Left lung (tissue), 4 donors: ENCODE measurements at regions not wholly inside any gene's neighbourhood (a gene's known extent, or its start where the extent isn't known, plus 50 kb on each side); places are given as distances from the start of the nearest gene placed in this dataset.

Source experiments
- ATAC-seq: fragments of 200-7000 bp; cut with Tn5 transposase; one replicate; pipeline ENCODE4 v1.9.1; 2020; ENCODE audit warnings: moderate library complexity
- DNase-seq, 4 donors: peaks; one replicate each; pipeline ENCODE4 v3.0.0-alpha.2; 2013 to 2020
- H3K27ac ChIP-seq, 2 donors: fragments of 200-600 bp; sonication (generic) in 1 of 2; one replicate each; pipeline versions ENCODE4 v1.5.0 to v1.8.0; 2020 to 2021
- H3K27me3 ChIP-seq, 2 donors: fragments of 200-600 bp; sonication (generic) in 1 of 2; one replicate each; pipeline versions ENCODE4 v1.5.0 to v1.8.0; 2020 to 2021
- H3K36me3 ChIP-seq, 2 donors: fragments of 200-600 bp; sonication (generic) in 1 of 2; one replicate each; pipeline versions ENCODE4 v1.5.0 to v1.8.0; 2020 to 2021
- H3K4me1 ChIP-seq, 2 donors: fragments of 200-600 bp; one replicate each; pipeline ENCODE4 v1.8.0; 2021
- H3K4me3 ChIP-seq, 2 donors: fragments of 200-600 bp; sonication (generic) in 1 of 2; one replicate each; pipeline versions ENCODE4 v1.5.0 to v1.8.0; 2020 to 2021; ENCODE audit warnings: mild to moderate bottlenecking in 1 of 2
- H3K9me3 ChIP-seq, 2 donors: fragments of 200-600 bp; sonication (generic) in 1 of 2; one replicate each; pipeline versions ENCODE4 v1.5.0 to v1.8.0; 2020 to 2021
- intact Hi-C, 2 donors: fragments of 100-400 bp; cut with DNase I; formaldehyde crosslinking; loops; one replicate each; pipeline versions ENCODE4 v1.11.2 to v1.14.2; 2022
- TF ChIP-seq, protein P1 (sequence below), 2 donors: fragments of 200-600 bp; sonication (generic) in 1 of 2; IDR thresholded peaks; one replicate each; pipeline versions ENCODE4 v1.5.0 to v1.8.0; 2021; ENCODE audit warnings: antibody characterized with exemption in 2 of 2
- donor health status: DM: no; HTN: yes; CAD: no.
- donor health status: DM: no; HTN: no; CAD: no.

DNA sequence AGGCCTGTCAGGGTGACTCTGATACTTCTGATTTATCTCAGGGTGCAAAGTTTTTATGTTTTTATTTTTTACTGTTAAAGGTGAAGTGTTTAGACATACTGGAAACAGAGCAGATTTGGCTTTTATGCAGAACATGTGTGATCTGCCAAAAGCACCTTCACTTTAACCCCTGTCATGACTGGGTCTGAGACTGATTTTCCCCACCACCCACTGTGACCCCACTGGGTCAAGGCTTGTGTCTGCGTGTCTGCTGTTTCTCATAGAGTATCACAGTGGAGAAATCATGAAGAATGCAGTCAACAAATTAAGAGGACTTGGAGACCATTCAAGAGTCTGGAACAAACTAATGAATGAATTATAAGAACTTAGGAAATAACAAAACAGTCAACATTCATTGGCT is 131.2 kb downstream of the SPTSSA start:
- Histone ChIP-seq H3K4me1 (peaks cover 0 to 3% of the 10 kb centered on the region in 2 donors), H3K27me3 (no peaks in the 10 kb centered on the region), H3K9me3 (no peaks in the 10 kb centered on the region), H3K4me3 (no peak overlapping the region), H3K36me3 (no peaks in the 10 kb centered on the region), H3K27ac (no peak overlapping the region)
- TF ChIP-seq, protein P1, sequence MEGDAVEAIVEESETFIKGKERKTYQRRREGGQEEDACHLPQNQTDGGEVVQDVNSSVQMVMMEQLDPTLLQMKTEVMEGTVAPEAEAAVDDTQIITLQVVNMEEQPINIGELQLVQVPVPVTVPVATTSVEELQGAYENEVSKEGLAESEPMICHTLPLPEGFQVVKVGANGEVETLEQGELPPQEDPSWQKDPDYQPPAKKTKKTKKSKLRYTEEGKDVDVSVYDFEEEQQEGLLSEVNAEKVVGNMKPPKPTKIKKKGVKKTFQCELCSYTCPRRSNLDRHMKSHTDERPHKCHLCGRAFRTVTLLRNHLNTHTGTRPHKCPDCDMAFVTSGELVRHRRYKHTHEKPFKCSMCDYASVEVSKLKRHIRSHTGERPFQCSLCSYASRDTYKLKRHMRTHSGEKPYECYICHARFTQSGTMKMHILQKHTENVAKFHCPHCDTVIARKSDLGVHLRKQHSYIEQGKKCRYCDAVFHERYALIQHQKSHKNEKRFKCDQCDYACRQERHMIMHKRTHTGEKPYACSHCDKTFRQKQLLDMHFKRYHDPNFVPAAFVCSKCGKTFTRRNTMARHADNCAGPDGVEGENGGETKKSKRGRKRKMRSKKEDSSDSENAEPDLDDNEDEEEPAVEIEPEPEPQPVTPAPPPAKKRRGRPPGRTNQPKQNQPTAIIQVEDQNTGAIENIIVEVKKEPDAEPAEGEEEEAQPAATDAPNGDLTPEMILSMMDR (IDR thresholded peaks at IDR 0.05), result no peak
- DNase-seq, result no peak
- intact Hi-C loops, result no loop called here
- no peak for ATAC-seq

DNA sequence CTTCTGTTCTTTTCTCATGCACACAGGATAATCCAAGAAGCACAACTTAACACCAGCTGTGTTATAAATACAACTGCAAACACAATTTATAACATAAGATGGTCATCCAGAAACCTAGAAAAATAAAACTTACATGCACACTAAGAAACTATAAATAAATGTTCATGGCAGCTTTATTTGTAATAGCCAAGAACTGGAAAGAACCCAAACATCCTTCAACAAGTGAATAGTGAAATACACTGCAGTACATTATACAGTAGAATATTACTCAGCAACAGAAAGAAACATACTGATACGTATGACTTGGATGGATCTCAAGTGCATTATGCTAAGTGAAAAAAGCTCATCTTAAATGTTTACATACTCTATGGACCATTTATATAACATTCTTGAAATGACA is 132.7 kb downstream of the SPTSSA start:
- H3K4me1 ChIP-seq, result peaks cover 0 to 3% of the 10 kb centered on the region in 2 donors
- TF ChIP-seq, protein P1 (IDR thresholded peaks at IDR 0.05), result no peak
- no peak for ATAC-seq
- H3K4me3 ChIP-seq, result no peak overlapping the region
- H3K36me3 ChIP-seq, result no peaks in the 10 kb centered on the region
- no peaks in the 10 kb centered on the region for H3K27me3 ChIP-seq
- DNase-seq, result peak in 1 of 4 donors; percentile 4
- intact Hi-C loops, result no loop called here
- H3K9me3 ChIP-seq, result no peaks in the 10 kb centered on the region
- no peak overlapping the region for H3K27ac ChIP-seq

DNA sequence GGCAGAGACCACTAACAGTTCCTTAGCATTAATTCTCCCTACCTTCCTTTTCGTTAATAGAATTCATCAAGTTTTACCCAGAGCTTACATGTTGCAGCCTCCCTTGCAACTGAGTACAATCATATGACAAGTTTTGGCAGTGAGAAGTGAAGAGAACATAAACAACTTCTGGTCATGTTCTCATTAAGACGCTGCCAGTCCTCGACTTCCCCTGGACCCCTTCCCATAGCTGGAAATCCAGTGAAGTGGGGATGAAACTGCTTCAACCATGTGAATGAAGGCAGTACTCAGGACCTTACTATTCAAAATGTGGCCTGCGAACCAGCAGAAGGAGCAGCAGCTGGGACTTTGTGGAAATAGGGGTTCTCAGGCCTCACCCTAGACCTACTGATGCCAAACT is 133.9 kb downstream of the SPTSSA start:
- Histone ChIP-seq H3K9me3 (no peaks in the 10 kb centered on the region), H3K36me3 (no peaks in the 10 kb centered on the region), H3K4me3 (no peak overlapping the region), H3K27ac (no peak overlapping the region), H3K4me1 (peaks cover 0 to 3% of the 10 kb centered on the region in 2 donors), H3K27me3 (no peaks in the 10 kb centered on the region)
- TF ChIP-seq, protein P1 (IDR thresholded peaks at IDR 0.05), result no peak
- DNase-seq (peak in 1 of 4 donors; percentile 9), ATAC-seq (no peak)
- intact Hi-C loops, result no loop called here

DNA sequence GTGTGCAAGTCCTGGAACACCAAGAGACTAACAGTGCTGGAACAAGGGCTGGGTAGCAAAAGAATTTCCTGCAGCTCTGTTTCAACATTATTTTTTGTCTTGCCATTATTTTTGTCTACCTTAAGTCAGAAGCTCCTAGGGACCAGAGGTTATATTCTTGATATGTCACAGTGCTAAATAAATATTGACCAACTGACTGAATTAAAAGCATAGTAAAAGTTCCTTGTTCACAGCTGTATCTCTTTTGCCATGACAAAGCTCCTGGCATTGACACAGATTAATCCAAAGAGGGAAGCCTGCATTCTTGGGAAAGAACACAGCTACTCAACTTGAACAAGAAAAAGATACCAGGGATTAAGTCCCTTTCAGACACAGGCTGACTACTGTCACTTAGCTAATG is 136.5 kb downstream of the SPTSSA start:
- intact Hi-C loops, result no loop called here
- Histone ChIP-seq H3K27ac (no peak overlapping the region), H3K4me1 (no peaks in the 10 kb centered on the region), H3K9me3 (no peaks in the 10 kb centered on the region), H3K36me3 (no peaks in the 10 kb centered on the region), H3K4me3 (no peak overlapping the region), H3K27me3 (no peaks in the 10 kb centered on the region)
- TF ChIP-seq, protein P1 (IDR thresholded peaks at IDR 0.05), result no peak
- DNase-seq (no peak), ATAC-seq (no peak)

DNA sequence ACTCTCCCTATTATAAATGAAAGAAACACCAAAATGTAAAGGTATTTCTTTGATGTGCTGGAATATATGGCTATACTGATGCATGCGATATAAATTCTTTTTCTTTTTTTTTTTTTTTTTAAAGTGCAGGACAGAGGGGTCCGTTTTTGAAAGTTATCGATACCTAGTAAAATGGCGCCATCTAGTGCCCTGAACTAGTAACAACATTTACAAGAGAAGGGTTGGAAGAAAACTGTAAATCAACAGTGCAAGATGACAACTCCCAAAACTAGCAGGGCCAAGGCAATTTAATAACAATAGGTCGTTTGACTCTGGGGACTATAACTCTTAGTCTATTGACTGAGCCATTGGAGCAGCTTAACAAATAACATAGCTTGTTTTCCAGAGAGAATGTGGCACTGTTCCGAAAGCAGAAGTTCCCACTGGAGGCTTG is 137.7 kb downstream of the SPTSSA start:
- no peak overlapping the region for H3K4me3 ChIP-seq
- DNase-seq (peak in 2 of 4 donors; percentile 25 to 51), ATAC-seq (peak; percentile 68)
- intact Hi-C loops, result no loop called here
- H3K27me3 ChIP-seq, result no peaks in the 10 kb centered on the region
- no peak overlapping the region for H3K27ac ChIP-seq
- H3K9me3 ChIP-seq, result no peaks in the 10 kb centered on the region
- no peaks in the 10 kb centered on the region for H3K4me1 ChIP-seq
- TF ChIP-seq, protein P1 (IDR thresholded peaks at IDR 0.05), result peak; percentile 53 to 66
- H3K36me3 ChIP-seq, result no peaks in the 10 kb centered on the region
